Stomach (tissue), 8 donors: ENCODE measurements at regions not wholly inside any gene's neighbourhood (a gene's known extent, or its start where the extent isn't known, plus 50 kb on each side); places are given as distances from the start of the nearest gene placed in this dataset.

Experiments used
- DNase-seq, 2 donors: peaks; one replicate each; pipeline versions ENCODE4 v3.0.0 to v3.0.0-alpha.2; 2013 to 2019
- H3K27ac ChIP-seq, 5 donors: fragments of 200-600 bp in 4 of 5; sonication (generic) in 4 of 5; one replicate each; pipeline ENCODE4 v1.5.1; 2013 to 2019; ENCODE audit warnings: mild to moderate bottlenecking in 1 of 5, moderate library complexity in 1 of 5
- H3K27me3 ChIP-seq, 3 donors: fragments of 200-600 bp; sonication (generic); one replicate each; pipeline ENCODE4 v1.5.1; 2017 to 2019; ENCODE audit warnings: mixed run types in 1 of 3
- H3K36me3 ChIP-seq, 4 donors: fragments of 200-600 bp; sonication (generic); 1 replicate in 3 of 4; 2 replicates in 1 of 4; pipeline ENCODE4 v1.5.1; 2016 to 2019
- H3K4me1 ChIP-seq, 4 donors: fragments of 200-600 bp; sonication (generic); one replicate each; pipeline ENCODE4 v1.5.1; 2016 to 2019
- H3K4me3 ChIP-seq, 4 donors: fragments of 200-600 bp; sonication (generic) in 3 of 4; one replicate each; pipeline ENCODE4 v1.5.1; 2016 to 2019; ENCODE audit warnings: mild to moderate bottlenecking in 1 of 4
- H3K9me3 ChIP-seq, 4 donors: fragments of 200-600 bp; sonication (generic); one replicate each; pipeline ENCODE4 v1.5.1; 2016 to 2019
- CTCF ChIP-seq, 7 experiments: fragments of 450-650 bp in 4 of 7; fragments of 200-600 bp in 3 of 7; sonication (generic) in 3 of 7; IDR thresholded peaks; one replicate each; pipeline ENCODE4 v1.5.1; 2016 to 2019; ENCODE audit warnings: antibody characterized with exemption in 7 of 7, control low read depth in 2 of 7, mild to moderate bottlenecking in 1 of 7
- EP300 ChIP-seq: sonication (generic); formaldehyde crosslinking; IDR thresholded peaks from one replicate; pipeline ENCODE4 v1.6.1; 2017; ENCODE audit warnings: antibody characterized with exemption
- POLR2A ChIP-seq, 4 donors: fragments of 450-650 bp; IDR thresholded peaks; one replicate each; pipeline ENCODE4 v1.6.1; 2016; ENCODE audit warnings: antibody characterized with exemption in 4 of 4, control low read depth in 2 of 4, mild to moderate bottlenecking in 1 of 4, moderate library complexity in 1 of 4
- POLR2AphosphoS5 ChIP-seq, 3 donors: sonication (generic); formaldehyde crosslinking; IDR thresholded peaks; one replicate each; pipeline ENCODE4 v1.6.1; 2016; ENCODE audit warnings: antibody characterized with exemption in 3 of 3
- WGBS, 5 donors: extraction: QIAGEN DNeasy Blood & Tissue Kit in 3 of 5; methylation state at CpG; one replicate each; pipeline versions ENCODE4 v1.1.5 to v1.1.7; 2013 to 2018; 5-methylcytosine and 5-hydroxymethylcytosine counted together
- intact Hi-C: fragments of 100-400 bp; cut with DNase I; formaldehyde crosslinking; loops from one replicate; pipeline ENCODE4 v1.15.1; 2023; ENCODE audit warnings: low total_unique reads
- donor health status: healthy with polysubstance abuse.
- donor health status: Bipolar disorder and iron deficiency.
- donor health status: healthy.

- no peaks in the 10 kb centered on the region for H3K27me3 ChIP-seq
- H3K4me3 ChIP-seq: no peak overlapping the region
- intact Hi-C loops: no loop called here
- H3K36me3 ChIP-seq: no peaks in the 10 kb centered on the region
- TF ChIP-seq EP300 (no peak), POLR2AphosphoS5 (IDR thresholded peaks at IDR 0.05) (no peak), POLR2A (IDR thresholded peaks at IDR 0.05) (no peak), CTCF (IDR thresholded peaks at IDR 0.05) (no peak)
- no peak for DNase-seq
- WGBS, 5 donors: 86 to 94% (median 91%) methylated on average over 3 of the region's 3 CpGs
- no peaks in the 10 kb centered on the region for H3K4me1 ChIP-seq
- H3K27ac ChIP-seq: no peak overlapping the region
- H3K9me3 ChIP-seq: peaks cover 0 to 4% (median 0%) of the 10 kb centered on the region in 4 donors
These were observed 1185.3 kb downstream of the JRKL start for GRCh38 chr11:97574976-97575665.

- H3K9me3 ChIP-seq: peaks cover 0 to 29% (median 27%) of the 10 kb centered on the region in 4 donors
- H3K27ac ChIP-seq: no peak overlapping the region
- 64 to 80% (median 69%) methylated on average over 3 of the region's 3 CpGs for WGBS, 5 donors
- H3K27me3 ChIP-seq: no peaks in the 10 kb centered on the region
- no peak for DNase-seq
- TF ChIP-seq EP300: no peak
- no peak for TF ChIP-seq POLR2AphosphoS5 (IDR thresholded peaks at IDR 0.05)
- TF ChIP-seq CTCF (IDR thresholded peaks at IDR 0.05): no peak
- TF ChIP-seq POLR2A (IDR thresholded peaks at IDR 0.05): no peak
- H3K4me3 ChIP-seq: no peak overlapping the region
- no peaks in the 10 kb centered on the region for H3K4me1 ChIP-seq
- no peaks in the 10 kb centered on the region for H3K36me3 ChIP-seq
- intact Hi-C loops: no loop called here
These were observed 1217.6 kb downstream of the JRKL start for GRCh38 chr11:97607291-97608000.

- Histone ChIP-seq H3K4me3 (no peak overlapping the region), H3K36me3 (no peaks in the 10 kb centered on the region), H3K27ac (no peak overlapping the region), H3K9me3 (peaks cover 0 to 29% (median 27%) of the 10 kb centered on the region in 4 donors), H3K4me1 (no peaks in the 10 kb centered on the region), H3K27me3 (no peaks in the 10 kb centered on the region)
- no peak for DNase-seq
- 62 to 81% (median 65%) methylated on average over 3 to 4 of the region's 4 CpGs for WGBS, 5 donors
- no peak for TF ChIP-seq CTCF (IDR thresholded peaks at IDR 0.05)
- TF ChIP-seq EP300: no peak
- no peak for TF ChIP-seq POLR2A (IDR thresholded peaks at IDR 0.05)
- TF ChIP-seq POLR2AphosphoS5 (IDR thresholded peaks at IDR 0.05): no peak
- intact Hi-C loops: no loop called here
These were observed 1220.2 kb downstream of the JRKL start for GRCh38 chr11:97610000-97610399.

- Histone ChIP-seq H3K9me3 (peaks cover 0 to 36% (median 30%) of the 10 kb centered on the region in 4 donors), H3K27ac (no peak overlapping the region), H3K4me1 (no peaks in the 10 kb centered on the region), H3K36me3 (no peaks in the 10 kb centered on the region), H3K4me3 (no peak overlapping the region), H3K27me3 (no peaks in the 10 kb centered on the region)
- intact Hi-C loops: no loop called here
- 86 to 94% (median 91%) methylated on average over 4 to 5 of the region's 5 CpGs for WGBS, 5 donors
- no peak for TF ChIP-seq POLR2AphosphoS5 (IDR thresholded peaks at IDR 0.05)
- no peak for DNase-seq
These were observed 1221.0 kb downstream of the JRKL start for GRCh38 chr11:97610854-97611253.

GRCh38 chr11:97611345-97611744, 1221.5 kb downstream of the JRKL start:
- Histone ChIP-seq H3K27me3 (no peaks in the 10 kb centered on the region), H3K4me1 (no peaks in the 10 kb centered on the region), H3K4me3 (no peak overlapping the region), H3K9me3 (peaks cover 0 to 40% (median 34%) of the 10 kb centered on the region in 4 donors), H3K27ac (no peak overlapping the region), H3K36me3 (no peaks in the 10 kb centered on the region)
- no peak for TF ChIP-seq EP300
- no peak for TF ChIP-seq CTCF (IDR thresholded peaks at IDR 0.05)
- no peak for DNase-seq
- intact Hi-C loops: no loop called here
- 87 to 91% (median 88%) methylated on average over 10 of the region's 10 CpGs for WGBS, 5 donors
